ENCODE measurements at regions not wholly inside any gene's neighbourhood (a gene's known extent, or its start where the extent isn't known, plus 50 kb on each side); places are given as distances from the start of the nearest gene placed in this dataset.
"Not testable (repeated sequence)": the region's sequence is repeated elsewhere in the genome, so short reads cannot be mapped to it uniquely, and the experiment has no call there.

DNA sequence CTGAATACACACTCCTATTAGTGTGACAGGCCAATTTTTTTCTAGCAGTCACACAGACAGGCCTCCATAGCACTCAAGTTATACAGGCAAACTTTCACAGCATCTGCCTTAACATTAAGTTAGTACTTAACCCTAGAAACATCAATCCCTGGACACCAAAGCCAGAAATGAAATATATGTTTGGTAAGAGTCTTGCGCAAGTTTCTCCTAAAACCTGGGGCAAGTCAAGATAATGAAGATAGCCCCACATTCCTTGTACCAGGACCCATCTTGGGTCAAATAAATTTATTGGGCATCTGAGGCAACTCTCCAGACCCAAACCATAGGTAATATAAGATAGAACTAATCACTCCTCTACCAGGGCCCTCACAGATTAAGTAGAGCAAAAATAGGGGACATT is 70.8 kb upstream of the ZNF92 start:
- no peaks in the 10 kb centered on the region for H3K9me3 ChIP-seq (replicated peaks)
- H3K27ac ChIP-seq (replicated peaks): no peak overlapping the region
- H3K4me1 ChIP-seq: no peaks in the 10 kb centered on the region
- no peaks in the 10 kb centered on the region for H3K36me3 ChIP-seq
- intact Hi-C loops (cut with micrococcal nuclease): loop anchor here (10.0 kb wide), 1 partner anchor 348 kb away; no protein-coding TSS in a partner anchor
- no peak for DNase-seq
- H3K27me3 ChIP-seq (ENCODE audit: low read depth): peaks cover 68% of the 10 kb centered on the region
- TF ChIP-seq, protein P1, sequence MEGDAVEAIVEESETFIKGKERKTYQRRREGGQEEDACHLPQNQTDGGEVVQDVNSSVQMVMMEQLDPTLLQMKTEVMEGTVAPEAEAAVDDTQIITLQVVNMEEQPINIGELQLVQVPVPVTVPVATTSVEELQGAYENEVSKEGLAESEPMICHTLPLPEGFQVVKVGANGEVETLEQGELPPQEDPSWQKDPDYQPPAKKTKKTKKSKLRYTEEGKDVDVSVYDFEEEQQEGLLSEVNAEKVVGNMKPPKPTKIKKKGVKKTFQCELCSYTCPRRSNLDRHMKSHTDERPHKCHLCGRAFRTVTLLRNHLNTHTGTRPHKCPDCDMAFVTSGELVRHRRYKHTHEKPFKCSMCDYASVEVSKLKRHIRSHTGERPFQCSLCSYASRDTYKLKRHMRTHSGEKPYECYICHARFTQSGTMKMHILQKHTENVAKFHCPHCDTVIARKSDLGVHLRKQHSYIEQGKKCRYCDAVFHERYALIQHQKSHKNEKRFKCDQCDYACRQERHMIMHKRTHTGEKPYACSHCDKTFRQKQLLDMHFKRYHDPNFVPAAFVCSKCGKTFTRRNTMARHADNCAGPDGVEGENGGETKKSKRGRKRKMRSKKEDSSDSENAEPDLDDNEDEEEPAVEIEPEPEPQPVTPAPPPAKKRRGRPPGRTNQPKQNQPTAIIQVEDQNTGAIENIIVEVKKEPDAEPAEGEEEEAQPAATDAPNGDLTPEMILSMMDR (IDR thresholded peaks at IDR 0.05; ENCODE audit: borderline replicate concordance): no peak
- H3K4me3 ChIP-seq: no peak overlapping the region

DNA sequence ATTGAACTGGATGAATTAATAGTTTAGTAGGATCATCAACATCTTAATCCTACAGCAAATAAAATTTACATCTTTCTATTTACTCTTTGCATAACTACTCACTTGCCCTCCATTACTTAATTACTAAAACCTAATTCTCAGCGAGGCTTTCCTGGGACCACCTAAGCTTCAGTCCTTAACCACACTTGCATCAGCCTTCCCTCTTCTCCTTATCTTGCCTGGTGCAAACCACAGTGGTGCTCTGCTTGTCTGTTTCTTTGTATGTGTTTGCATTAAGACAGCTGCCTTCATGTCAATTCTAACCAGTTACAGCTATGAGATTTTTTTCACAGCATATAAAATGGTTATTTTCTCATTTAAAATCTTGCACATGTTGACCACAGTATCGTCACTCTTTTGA is 72.6 kb upstream of the ZNF92 start:
- no peak overlapping the region for H3K4me3 ChIP-seq
- H3K27me3 ChIP-seq (ENCODE audit: low read depth): peaks cover 53% of the 10 kb centered on the region
- no peaks in the 10 kb centered on the region for H3K9me3 ChIP-seq (replicated peaks)
- no peaks in the 10 kb centered on the region for H3K4me1 ChIP-seq
- TF ChIP-seq, protein P1 (IDR thresholded peaks at IDR 0.05; ENCODE audit: borderline replicate concordance): no peak
- no peak overlapping the region for H3K27ac ChIP-seq (replicated peaks)
- intact Hi-C loops (cut with micrococcal nuclease): loop anchor here (10.0 kb wide), 1 partner anchor 346 kb away; no protein-coding TSS in a partner anchor
- DNase-seq: no peak
- H3K36me3 ChIP-seq: no peaks in the 10 kb centered on the region

DNA sequence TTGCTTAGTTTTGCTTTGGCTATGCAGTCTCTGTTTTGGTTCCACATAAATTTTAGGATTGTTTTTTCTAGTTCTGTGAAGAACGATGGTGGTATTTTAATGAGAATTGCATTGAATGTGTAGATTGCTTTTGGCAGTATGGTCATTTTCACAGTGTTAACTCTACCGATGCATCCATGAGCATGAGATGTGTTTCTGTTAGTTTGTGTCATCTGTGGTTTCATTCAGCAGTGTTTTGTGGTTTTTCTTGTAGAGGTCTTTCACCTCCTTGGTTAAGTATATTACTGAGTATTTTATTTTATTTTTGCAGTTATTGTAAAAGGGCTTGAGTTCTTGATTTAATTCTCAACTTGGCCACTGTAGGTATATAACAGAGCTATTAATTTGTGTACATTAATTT is 78.2 kb upstream of the ZNF92 start:
- intact Hi-C loops (cut with micrococcal nuclease): no loop called here
- Histone ChIP-seq H3K9me3 (replicated peaks) (no peaks in the 10 kb centered on the region), H3K4me1 (no peaks in the 10 kb centered on the region), H3K4me3 (no peak overlapping the region), H3K27ac (replicated peaks) (no peak overlapping the region), H3K27me3 (ENCODE audit: low read depth) (peaks cover 19% of the 10 kb centered on the region), H3K36me3 (no peaks in the 10 kb centered on the region)
- no peak for DNase-seq
- TF ChIP-seq, protein P1 (IDR thresholded peaks at IDR 0.05; ENCODE audit: borderline replicate concordance): no peak

DNA sequence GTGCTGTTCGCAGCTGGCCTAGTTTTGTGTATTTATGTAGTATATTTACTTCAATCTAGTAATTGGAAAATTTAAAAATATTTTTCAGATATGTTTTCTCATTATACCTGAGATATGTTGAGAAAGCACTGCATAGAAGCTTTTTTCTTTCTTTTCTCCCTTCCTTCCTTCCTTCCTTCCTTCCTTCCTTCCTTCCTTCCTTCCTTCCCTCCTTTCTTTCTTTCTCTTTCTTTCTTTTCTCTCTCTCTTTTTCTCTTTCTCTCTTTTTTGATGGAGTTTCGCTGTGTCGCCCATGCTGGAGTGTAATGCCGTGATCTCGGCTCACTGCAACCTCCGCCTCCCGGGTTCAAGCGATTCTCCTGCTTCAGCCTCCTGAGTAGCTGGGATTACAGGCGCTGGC is 83.3 kb upstream of the ZNF92 start:
- H3K36me3 ChIP-seq; H3K4me3 ChIP-seq; intact Hi-C loops (cut with micrococcal nuclease); DNase-seq; H3K27ac ChIP-seq (replicated peaks); H3K9me3 ChIP-seq (replicated peaks); H3K4me1 ChIP-seq; H3K27me3 ChIP-seq (ENCODE audit: low read depth): not testable (repeated sequence)

DNA sequence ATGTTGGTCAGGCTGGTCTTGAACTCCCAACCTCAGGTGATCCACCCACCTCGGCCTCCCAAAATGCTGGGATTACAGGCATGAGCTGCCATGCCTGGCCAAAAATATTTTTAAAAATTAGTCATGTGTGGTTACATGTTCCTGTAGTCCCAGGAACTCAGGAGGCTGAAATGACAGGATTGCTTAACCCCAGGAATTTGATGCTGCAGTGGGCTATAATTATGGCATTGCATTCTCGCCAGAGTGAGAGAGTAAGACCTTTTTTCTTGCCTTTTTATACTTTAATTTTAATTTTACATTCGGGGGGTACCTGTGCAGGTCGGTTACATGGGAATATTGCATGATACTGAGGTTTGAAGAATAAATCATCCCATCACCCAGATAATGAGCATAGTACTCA is 86.6 kb upstream of the ZNF92 start:
- H3K27me3 ChIP-seq (ENCODE audit: low read depth): peaks cover 6% of the 10 kb centered on the region
- no peaks in the 10 kb centered on the region for H3K9me3 ChIP-seq (replicated peaks)
- H3K4me1 ChIP-seq: no peaks in the 10 kb centered on the region
- H3K27ac ChIP-seq (replicated peaks): no peak overlapping the region
- TF ChIP-seq, protein P1 (IDR thresholded peaks at IDR 0.05; ENCODE audit: borderline replicate concordance): no peak
- intact Hi-C loops (cut with micrococcal nuclease): no loop called here
- DNase-seq: no peak
- H3K36me3 ChIP-seq: no peaks in the 10 kb centered on the region
- no peak overlapping the region for H3K4me3 ChIP-seq

DNA sequence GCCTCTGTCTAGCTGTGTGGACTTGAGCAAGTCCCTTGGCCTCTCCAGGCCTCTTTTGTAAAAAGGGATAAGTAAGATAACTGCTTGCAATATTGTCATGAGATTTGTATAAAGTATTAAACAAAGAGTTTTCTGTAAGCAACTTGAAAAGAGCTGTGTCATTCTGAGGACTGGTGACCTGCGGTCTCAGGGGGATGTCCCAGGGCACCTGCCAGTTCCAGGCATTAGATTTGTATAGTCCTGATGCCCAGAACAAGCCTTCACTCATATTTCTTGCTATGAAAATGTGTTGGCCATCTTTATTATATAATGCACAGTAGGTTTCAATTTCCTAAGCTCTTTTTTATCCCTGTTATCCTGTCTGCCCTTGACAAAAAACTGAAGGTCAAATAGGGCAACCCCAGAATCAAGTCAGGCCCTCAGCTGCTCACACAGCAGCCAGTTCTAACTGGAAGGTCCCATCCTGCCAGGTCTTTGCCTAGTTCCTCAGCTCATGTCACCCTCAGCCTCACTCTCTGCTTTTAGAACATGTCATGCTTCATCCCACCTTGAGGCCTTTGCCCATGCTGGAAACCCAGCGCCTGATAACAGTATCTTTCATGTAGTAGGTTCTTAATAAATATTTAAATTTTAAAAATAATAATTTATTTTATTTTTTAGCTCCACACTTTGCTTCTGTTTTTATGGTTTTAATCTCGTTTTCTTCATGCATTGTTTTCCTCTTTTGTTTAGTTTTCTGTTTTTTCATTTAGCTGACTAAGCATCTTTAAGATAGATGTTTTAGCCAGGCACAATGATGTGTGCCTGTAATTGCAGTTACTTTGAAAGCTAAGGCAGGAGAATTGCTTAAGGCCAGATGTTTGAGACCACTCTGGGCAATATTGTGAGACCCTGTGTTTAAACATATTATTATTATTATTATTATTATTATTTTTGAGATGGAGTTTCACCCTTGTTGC is 87.5 kb upstream of the ZNF92 start:
- Histone ChIP-seq H3K4me1 (no peaks in the 10 kb centered on the region), H3K27me3 (ENCODE audit: low read depth) (peaks cover 8% of the 10 kb centered on the region), H3K27ac (replicated peaks) (no peak overlapping the region), H3K4me3 (no peak overlapping the region), H3K36me3 (no peaks in the 10 kb centered on the region), H3K9me3 (replicated peaks) (no peaks in the 10 kb centered on the region)
- intact Hi-C loops (cut with micrococcal nuclease): no loop called here
- DNase-seq: no peak
- TF ChIP-seq, protein P1 (IDR thresholded peaks at IDR 0.05; ENCODE audit: borderline replicate concordance): no peak

DNA sequence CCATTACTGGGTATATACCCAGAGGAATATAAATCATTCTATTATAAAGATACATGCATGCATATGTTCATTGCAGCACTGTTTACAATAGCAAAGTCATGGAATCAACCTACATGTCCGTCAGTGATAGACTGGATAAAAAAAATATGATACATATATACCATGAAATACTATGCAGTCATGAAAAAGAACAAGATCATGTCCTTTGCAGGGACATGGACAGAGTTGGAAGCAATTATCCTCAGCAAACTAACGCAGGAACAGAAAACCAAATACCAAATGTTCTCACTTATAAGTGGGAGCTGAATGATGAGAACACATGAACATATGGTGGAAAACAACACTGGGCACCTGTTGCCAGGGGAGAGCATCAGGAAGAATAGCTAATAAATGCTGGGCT is 88.4 kb upstream of the ZNF92 start:
- DNase-seq; H3K27ac ChIP-seq (replicated peaks); intact Hi-C loops (cut with micrococcal nuclease); H3K4me1 ChIP-seq; H3K4me3 ChIP-seq; H3K9me3 ChIP-seq (replicated peaks); H3K36me3 ChIP-seq: not testable (repeated sequence)
- peaks cover 14% of the 10 kb centered on the region for H3K27me3 ChIP-seq (ENCODE audit: low read depth)
